Suprapubic skin (tissue), 4 donors: ENCODE measurements at regions not wholly inside any gene's neighbourhood (a gene's known extent, or its start where the extent isn't known, plus 50 kb on each side); places are given as distances from the start of the nearest gene placed in this dataset.

ENCODE experiments used
- DNase-seq, 2 donors: peaks; one replicate each; pipeline ENCODE4 v3.0.0-alpha.2; 2019; ENCODE audit warnings: low spot score in 2 of 2
- H3K27ac ChIP-seq: fragments of 200-600 bp; sonication (generic); one replicate; pipeline ENCODE4 v1.5.1; 2019
- H3K27me3 ChIP-seq: fragments of 200-600 bp; sonication (generic); one replicate; pipeline ENCODE4 v1.5.1; 2019
- H3K36me3 ChIP-seq: fragments of 200-600 bp; sonication (generic); one replicate; pipeline ENCODE4 v1.5.1; 2019
- H3K4me1 ChIP-seq: fragments of 200-600 bp; sonication (generic); one replicate; pipeline ENCODE4 v1.5.1; 2019
- H3K4me3 ChIP-seq: fragments of 200-600 bp; sonication (generic); one replicate; pipeline ENCODE4 v1.5.1; 2019; ENCODE audit warnings: mild to moderate bottlenecking
- H3K9me3 ChIP-seq: fragments of 200-600 bp; sonication (generic); one replicate; pipeline ENCODE4 v1.5.1; 2019
- CTCF ChIP-seq, 2 donors: fragments of 200-600 bp in 1 of 2; fragments of 450-650 bp in 1 of 2; sonication (generic) in 1 of 2; IDR thresholded peaks; one replicate each; pipeline ENCODE4 v1.5.1; 2016 to 2019; ENCODE audit warnings: antibody characterized with exemption in 2 of 2, mild to moderate bottlenecking in 1 of 2, moderate library complexity in 1 of 2
- EP300 ChIP-seq: sonication (generic); formaldehyde crosslinking; IDR thresholded peaks from one replicate; pipeline ENCODE4 v1.6.1; 2017; ENCODE audit warnings: antibody characterized with exemption
- POLR2A ChIP-seq, 2 donors: fragments of 450-650 bp; IDR thresholded peaks; one replicate each; pipeline ENCODE4 v1.6.1; 2017; ENCODE audit warnings: antibody characterized with exemption in 2 of 2, mild to moderate bottlenecking in 2 of 2, moderate library complexity in 2 of 2
- POLR2AphosphoS5 ChIP-seq, 3 donors: sonication (generic); formaldehyde crosslinking; IDR thresholded peaks; one replicate each; pipeline ENCODE4 v1.6.1; 2017; ENCODE audit warnings: antibody characterized with exemption in 3 of 3
- WGBS: methylation state at CpG from one replicate; pipeline ENCODE4 v1.1.5; 2018; 5-methylcytosine and 5-hydroxymethylcytosine counted together

DNA sequence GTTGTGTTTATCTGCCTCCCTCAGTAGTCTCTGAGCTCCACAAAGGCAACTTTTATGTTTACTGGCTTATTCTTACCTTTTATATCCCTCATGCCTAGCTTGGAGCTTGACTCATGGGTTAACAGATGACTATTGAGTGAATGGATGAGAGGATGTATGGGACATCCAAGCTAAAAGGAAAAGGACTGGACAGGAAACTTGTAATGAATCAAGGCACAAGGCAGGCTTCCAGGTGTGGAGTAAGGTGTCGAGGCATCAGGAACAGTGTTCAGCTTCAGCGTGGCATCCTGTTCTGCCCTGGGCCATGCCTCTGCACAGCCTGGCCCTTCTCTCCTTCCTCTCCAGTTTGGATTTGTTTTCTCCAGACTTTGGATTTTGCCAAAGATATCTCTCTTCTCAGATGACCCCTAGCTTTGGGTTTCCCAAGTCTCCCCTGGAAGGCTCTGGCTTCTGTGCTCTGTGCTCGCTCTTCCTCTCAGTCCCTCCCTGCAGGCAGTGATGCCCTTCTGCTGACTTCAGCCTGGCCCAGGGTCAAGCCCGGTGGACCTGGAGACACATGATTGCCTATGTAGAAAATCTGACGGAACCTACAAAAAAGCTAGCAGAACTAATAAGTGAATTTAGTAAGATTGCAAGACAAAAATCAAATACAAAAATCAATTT, 367.3 kb downstream of the CXCL12 start:
- H3K36me3 ChIP-seq, result no peaks in the 10 kb centered on the region
- no peak for DNase-seq
- H3K27me3 ChIP-seq, result peaks cover 3% of the 10 kb centered on the region
- H3K9me3 ChIP-seq, result no peaks in the 10 kb centered on the region
- TF ChIP-seq POLR2A (IDR thresholded peaks at IDR 0.05) (no peak), CTCF (IDR thresholded peaks at IDR 0.05) (no peak), POLR2AphosphoS5 (IDR thresholded peaks at IDR 0.05) (no peak), EP300 (no peak)
- 76% methylated on average over 5 of the region's 5 CpGs for WGBS
- peak overlapping the region; percentile 51 for H3K27ac ChIP-seq
- no peak overlapping the region for H3K4me3 ChIP-seq
- peaks cover 24% of the 10 kb centered on the region for H3K4me1 ChIP-seq

DNA sequence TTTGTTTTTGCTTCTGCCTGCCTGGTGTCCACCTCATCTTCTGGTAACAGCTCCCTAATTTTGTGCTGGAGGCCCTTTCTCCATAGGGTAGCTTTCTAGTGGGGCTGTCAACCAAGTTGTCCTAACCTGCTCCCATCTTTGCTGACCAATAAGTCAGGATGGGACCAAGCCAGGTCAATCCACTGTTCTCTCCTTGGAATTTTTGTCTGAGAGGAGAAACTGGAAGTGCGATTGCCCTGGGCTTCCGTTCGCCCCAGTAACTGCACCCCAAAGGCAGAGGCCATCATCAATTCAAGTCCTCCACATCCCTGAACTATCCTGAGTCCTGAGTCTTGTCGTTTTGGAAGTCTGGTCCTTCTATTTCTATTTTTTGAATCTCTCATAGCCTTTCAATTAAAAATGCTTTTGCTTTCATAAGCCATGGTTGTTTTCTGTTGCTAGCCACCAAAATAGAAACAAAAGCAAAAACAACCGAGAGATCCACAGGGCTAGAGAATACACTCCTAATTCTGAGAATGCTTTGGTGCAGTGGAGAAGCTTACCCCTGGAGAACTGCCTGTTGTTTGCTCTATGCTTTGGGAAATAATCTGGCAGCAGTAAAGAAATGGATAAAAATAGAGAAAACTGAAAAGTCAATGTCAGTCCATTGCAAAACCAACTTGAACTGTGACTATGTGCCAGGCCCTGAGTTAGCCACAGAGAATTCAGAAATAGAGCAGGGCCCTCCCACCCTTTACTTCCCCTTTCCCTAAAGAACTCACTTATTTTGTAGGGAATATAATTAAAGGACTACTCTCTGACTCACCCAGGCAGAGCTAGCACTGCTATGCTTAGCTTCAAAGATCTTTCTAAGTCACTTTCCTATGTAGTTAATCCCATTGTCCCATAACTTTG, 368.1 kb downstream of the CXCL12 start:
- H3K4me1 ChIP-seq, result peaks cover 24% of the 10 kb centered on the region
- H3K27me3 ChIP-seq, result peaks cover 3% of the 10 kb centered on the region
- DNase-seq, result no peak
- WGBS, result 61% methylated on average over 5 of the region's 5 CpGs
- no peaks in the 10 kb centered on the region for H3K9me3 ChIP-seq
- H3K36me3 ChIP-seq, result no peaks in the 10 kb centered on the region
- TF ChIP-seq POLR2A (IDR thresholded peaks at IDR 0.05), result no peak
- no peak for TF ChIP-seq CTCF (IDR thresholded peaks at IDR 0.05)
- no peak for TF ChIP-seq EP300
- TF ChIP-seq POLR2AphosphoS5 (IDR thresholded peaks at IDR 0.05), result no peak
- H3K27ac ChIP-seq, result peak overlapping the region; percentile 59
- H3K4me3 ChIP-seq, result no peak overlapping the region

DNA sequence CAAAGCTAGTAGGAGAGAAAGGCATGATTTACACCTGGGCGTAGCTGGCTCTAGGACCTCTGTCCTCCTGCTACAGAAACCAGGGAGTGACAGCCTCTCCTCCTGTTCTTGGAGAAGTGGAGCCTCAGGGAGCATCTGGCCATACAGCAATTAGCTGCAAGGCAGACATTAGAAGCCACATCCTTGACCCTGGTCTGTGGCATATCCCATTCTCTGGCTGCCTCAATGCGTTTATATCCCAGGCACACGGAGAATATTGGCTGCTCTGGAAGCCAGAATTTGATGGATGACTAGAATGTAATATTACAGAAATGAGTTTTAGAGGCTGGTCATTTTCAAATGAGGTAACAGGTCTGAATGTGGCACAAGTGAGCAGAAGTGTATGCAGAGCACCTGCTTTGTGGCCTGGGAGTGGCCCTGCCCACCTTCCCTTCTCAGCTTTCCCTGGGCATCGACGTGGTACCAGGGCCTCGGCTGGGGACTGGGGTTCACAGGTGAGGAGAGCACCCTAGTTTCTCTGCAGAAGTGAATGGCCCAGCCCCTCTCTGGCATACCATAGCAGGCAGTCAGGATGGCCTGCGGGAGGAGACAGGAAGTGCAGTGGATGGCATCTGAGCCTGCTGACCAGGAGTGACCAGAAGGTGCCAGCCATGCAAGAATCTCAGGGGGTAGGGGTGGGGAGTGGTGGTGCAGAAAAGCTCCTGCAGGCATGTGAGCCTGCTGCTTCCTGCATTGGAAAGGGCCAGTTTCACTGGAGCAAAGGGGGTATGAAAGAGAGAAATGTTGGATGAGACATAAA, 367.2 kb upstream of the ZNF32 start:
- H3K27me3 ChIP-seq, result peaks cover 3% of the 10 kb centered on the region
- no peak overlapping the region for H3K4me3 ChIP-seq
- WGBS, result 93% methylated on average over 7 of the region's 7 CpGs
- no peaks in the 10 kb centered on the region for H3K9me3 ChIP-seq
- peaks cover 22% of the 10 kb centered on the region for H3K4me1 ChIP-seq
- DNase-seq, result no peak
- peak overlapping the region; percentile 59 for H3K27ac ChIP-seq
- no peaks in the 10 kb centered on the region for H3K36me3 ChIP-seq
- TF ChIP-seq POLR2A (IDR thresholded peaks at IDR 0.05) (no peak), POLR2AphosphoS5 (IDR thresholded peaks at IDR 0.05) (no peak), EP300 (no peak), CTCF (IDR thresholded peaks at IDR 0.05) (no peak)

DNA sequence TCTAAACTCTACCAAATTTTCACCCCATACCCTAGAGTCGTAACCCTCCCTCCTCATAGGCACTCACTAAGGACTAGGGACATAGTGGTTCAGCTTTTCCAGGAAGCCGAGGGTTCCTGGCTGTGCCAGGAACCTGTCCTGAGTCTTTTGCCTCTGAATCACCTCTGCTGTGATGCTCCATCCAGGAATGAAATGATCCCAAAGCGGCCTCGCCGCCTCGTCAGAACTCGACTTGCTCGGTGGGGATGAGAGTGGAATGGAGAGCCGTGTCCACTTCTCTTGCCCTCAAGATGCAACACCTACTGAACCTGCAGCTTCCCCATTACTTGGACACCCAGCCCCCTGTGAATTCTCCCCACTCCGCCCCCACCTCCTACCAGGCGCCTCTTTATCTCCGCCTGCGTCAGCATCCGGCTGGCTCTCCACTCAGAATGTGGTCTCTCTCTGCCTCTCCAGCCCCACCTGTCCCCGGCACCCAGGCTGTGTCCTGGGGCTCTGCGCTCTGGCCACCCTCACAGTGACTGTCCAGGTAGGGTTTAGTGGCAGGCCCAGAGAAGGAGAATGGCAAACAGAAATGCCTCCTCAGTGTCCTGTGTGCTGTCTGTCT, 366.1 kb upstream of the ZNF32 start:
- H3K27ac ChIP-seq, result no peak overlapping the region
- H3K4me3 ChIP-seq, result no peak overlapping the region
- H3K36me3 ChIP-seq, result no peaks in the 10 kb centered on the region
- H3K27me3 ChIP-seq, result peaks cover 3% of the 10 kb centered on the region
- 87% methylated on average over 16 of the region's 16 CpGs for WGBS
- no peaks in the 10 kb centered on the region for H3K9me3 ChIP-seq
- no peak for TF ChIP-seq EP300
- no peak for TF ChIP-seq CTCF (IDR thresholded peaks at IDR 0.05)
- TF ChIP-seq POLR2AphosphoS5 (IDR thresholded peaks at IDR 0.05), result no peak
- no peak for TF ChIP-seq POLR2A (IDR thresholded peaks at IDR 0.05)
- no peak for DNase-seq
- H3K4me1 ChIP-seq, result peaks cover 29% of the 10 kb centered on the region
